ENCODE measurements at regions not wholly inside any gene's neighbourhood (a gene's known extent, or its start where the extent isn't known, plus 50 kb on each side); places are given as distances from the start of the nearest gene placed in this dataset.

DNA sequence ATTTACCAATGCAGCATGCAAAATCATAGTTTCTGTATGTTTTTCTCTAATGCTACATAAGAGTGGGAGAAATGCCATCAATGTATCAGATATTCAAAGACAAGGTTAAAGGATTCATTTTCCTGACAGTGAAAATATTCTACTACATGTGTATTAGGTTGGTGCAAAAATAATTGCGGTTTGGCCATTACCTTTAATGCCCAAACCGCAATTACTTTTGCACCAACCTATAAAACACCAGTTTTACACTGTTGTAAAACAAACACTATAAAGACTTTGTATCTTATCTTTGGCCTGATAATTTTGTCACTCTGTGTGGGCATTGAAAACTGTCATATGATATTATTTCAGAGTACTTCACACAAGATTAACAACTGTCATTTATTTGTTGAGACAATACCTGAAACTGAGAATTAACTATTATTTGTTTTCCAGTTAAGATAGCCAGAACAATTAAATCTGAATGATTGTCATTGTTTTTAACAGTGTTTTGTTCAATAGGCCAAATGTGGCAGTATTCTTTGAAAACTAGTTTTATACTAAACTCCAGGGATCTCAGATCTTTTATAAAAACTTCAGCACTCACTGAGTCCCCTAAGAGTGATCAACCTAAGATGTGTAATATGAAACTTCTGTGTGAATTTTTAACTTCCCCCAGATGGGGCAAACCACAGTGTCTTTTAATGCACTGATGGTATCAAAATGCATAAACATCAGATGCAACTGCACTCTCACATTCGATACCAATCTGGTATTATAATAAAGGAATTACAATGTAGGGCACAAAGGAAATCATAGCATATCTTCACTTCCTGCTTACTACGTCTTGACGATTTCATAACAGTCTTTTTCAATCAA, 53.8 kb upstream of the FBN2 start:
- no peak overlapping the region for H3K27ac ChIP-seq
- no peaks in the 10 kb centered on the region for H3K36me3 ChIP-seq
- H3K27me3 ChIP-seq = no peaks in the 10 kb centered on the region
- H3K4me1 ChIP-seq = no peaks in the 10 kb centered on the region
- DNase-seq = no peak
- TF ChIP-seq POLR2A (IDR thresholded peaks at IDR 0.05) = no peak
- TF ChIP-seq, protein P1, sequence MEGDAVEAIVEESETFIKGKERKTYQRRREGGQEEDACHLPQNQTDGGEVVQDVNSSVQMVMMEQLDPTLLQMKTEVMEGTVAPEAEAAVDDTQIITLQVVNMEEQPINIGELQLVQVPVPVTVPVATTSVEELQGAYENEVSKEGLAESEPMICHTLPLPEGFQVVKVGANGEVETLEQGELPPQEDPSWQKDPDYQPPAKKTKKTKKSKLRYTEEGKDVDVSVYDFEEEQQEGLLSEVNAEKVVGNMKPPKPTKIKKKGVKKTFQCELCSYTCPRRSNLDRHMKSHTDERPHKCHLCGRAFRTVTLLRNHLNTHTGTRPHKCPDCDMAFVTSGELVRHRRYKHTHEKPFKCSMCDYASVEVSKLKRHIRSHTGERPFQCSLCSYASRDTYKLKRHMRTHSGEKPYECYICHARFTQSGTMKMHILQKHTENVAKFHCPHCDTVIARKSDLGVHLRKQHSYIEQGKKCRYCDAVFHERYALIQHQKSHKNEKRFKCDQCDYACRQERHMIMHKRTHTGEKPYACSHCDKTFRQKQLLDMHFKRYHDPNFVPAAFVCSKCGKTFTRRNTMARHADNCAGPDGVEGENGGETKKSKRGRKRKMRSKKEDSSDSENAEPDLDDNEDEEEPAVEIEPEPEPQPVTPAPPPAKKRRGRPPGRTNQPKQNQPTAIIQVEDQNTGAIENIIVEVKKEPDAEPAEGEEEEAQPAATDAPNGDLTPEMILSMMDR (IDR thresholded peaks at IDR 0.05) = no peak
- intact Hi-C loops (cut with DNase I) = no loop called here
- H3K9me3 ChIP-seq = no peaks in the 10 kb centered on the region
- 76 to 83% methylated on average over 5 of the region's 5 CpGs for WGBS, 2 donors
- H3K4me3 ChIP-seq = no peak overlapping the region

GRCh38 chr5:128596071-128596470, 58.0 kb upstream of the FBN2 start:
- Histone ChIP-seq H3K4me3 (no peak overlapping the region), H3K9me3 (no peaks in the 10 kb centered on the region), H3K27ac (no peak overlapping the region), H3K27me3 (no peaks in the 10 kb centered on the region), H3K4me1 (no peaks in the 10 kb centered on the region), H3K36me3 (no peaks in the 10 kb centered on the region)
- WGBS, 2 donors = 44 to 47% methylated on average over 4 of the region's 4 CpGs
- intact Hi-C loops (cut with DNase I) = no loop called here
- TF ChIP-seq POLR2A (IDR thresholded peaks at IDR 0.05) = no peak
- no peak for DNase-seq

DNA sequence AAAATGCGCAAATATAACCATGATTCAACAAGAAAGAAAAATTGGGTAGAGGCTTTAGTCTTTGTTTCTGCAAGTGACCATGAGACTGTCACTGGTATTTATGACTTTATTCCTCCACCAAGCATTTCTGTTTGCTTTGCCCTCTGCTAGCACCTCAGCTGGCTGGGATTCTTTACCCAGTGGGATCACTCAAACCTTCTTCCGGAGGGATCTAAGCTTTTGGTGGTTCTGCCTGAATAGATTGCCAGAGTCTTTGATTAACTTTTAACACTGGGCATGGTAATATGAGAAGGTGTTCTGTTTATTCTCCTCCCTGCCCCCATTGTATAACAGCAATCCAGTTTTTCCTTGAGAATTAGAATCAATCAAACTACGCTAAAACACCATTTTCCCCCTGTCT, 59.1 kb upstream of the FBN2 start:
- DNase-seq = no peak
- Histone ChIP-seq H3K4me3 (no peak overlapping the region), H3K36me3 (no peaks in the 10 kb centered on the region), H3K27ac (no peak overlapping the region), H3K9me3 (no peaks in the 10 kb centered on the region), H3K4me1 (no peaks in the 10 kb centered on the region), H3K27me3 (no peaks in the 10 kb centered on the region)
- intact Hi-C loops (cut with DNase I) = no loop called here
- WGBS, 2 donors = 77 to 94% methylated on average over 3 of the region's 3 CpGs
- TF ChIP-seq, protein P1 (IDR thresholded peaks at IDR 0.05) = no peak
- no peak for TF ChIP-seq POLR2A (IDR thresholded peaks at IDR 0.05)

GRCh38 chr5:128613128-128613527, 75.1 kb upstream of the FBN2 start:
- Histone ChIP-seq H3K4me1 (no peaks in the 10 kb centered on the region), H3K4me3 (no peak overlapping the region), H3K36me3 (no peaks in the 10 kb centered on the region), H3K9me3 (peaks cover 0 to 4% (median 0%) of the 10 kb centered on the region in 3 donors), H3K27me3 (no peaks in the 10 kb centered on the region), H3K27ac (no peak overlapping the region)
- intact Hi-C loops (cut with DNase I) = no loop called here
- WGBS, 2 donors = 60 to 72% methylated on average over 4 of the region's 4 CpGs
- DNase-seq = no peak
- TF ChIP-seq, protein P1 (IDR thresholded peaks at IDR 0.05) = no peak
- no peak for TF ChIP-seq POLR2A (IDR thresholded peaks at IDR 0.05)

GRCh38 chr5:128613766-128614165, 75.7 kb upstream of the FBN2 start:
- H3K27me3 ChIP-seq = no peaks in the 10 kb centered on the region
- no peak overlapping the region for H3K4me3 ChIP-seq
- intact Hi-C loops (cut with DNase I) = no loop called here
- no peak overlapping the region for H3K27ac ChIP-seq
- H3K36me3 ChIP-seq = no peaks in the 10 kb centered on the region
- no peak for DNase-seq
- TF ChIP-seq, protein P1 (IDR thresholded peaks at IDR 0.05) = no peak
- no peak for TF ChIP-seq POLR2A (IDR thresholded peaks at IDR 0.05)
- peaks cover 0 to 3% (median 0%) of the 10 kb centered on the region in 3 donors for H3K9me3 ChIP-seq
- no peaks in the 10 kb centered on the region for H3K4me1 ChIP-seq

All from esophagus squamous epithelium (tissue), 5 donors.